ENCODE measurements at regions not wholly inside any gene's neighbourhood (a gene's known extent, or its start where the extent isn't known, plus 50 kb on each side); places are given as distances from the start of the nearest gene placed in this dataset.

GRCh38 chr9:2378816-2379215, 242.8 kb upstream of the VLDLR start:
- no peak for TF ChIP-seq POLR2A (IDR thresholded peaks at IDR 0.05)
- TF ChIP-seq, protein P1, sequence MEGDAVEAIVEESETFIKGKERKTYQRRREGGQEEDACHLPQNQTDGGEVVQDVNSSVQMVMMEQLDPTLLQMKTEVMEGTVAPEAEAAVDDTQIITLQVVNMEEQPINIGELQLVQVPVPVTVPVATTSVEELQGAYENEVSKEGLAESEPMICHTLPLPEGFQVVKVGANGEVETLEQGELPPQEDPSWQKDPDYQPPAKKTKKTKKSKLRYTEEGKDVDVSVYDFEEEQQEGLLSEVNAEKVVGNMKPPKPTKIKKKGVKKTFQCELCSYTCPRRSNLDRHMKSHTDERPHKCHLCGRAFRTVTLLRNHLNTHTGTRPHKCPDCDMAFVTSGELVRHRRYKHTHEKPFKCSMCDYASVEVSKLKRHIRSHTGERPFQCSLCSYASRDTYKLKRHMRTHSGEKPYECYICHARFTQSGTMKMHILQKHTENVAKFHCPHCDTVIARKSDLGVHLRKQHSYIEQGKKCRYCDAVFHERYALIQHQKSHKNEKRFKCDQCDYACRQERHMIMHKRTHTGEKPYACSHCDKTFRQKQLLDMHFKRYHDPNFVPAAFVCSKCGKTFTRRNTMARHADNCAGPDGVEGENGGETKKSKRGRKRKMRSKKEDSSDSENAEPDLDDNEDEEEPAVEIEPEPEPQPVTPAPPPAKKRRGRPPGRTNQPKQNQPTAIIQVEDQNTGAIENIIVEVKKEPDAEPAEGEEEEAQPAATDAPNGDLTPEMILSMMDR (IDR thresholded peaks at IDR 0.05) = no peak

All from body of pancreas (tissue), 4 donors.